GM19397 (cell line): ENCODE measurements at regions not wholly inside any gene's neighbourhood (a gene's known extent, or its start where the extent isn't known, plus 50 kb on each side); places are given as distances from the start of the nearest gene placed in this dataset.
"Not testable (repeated sequence)": the region's sequence is repeated elsewhere in the genome, so short reads cannot be mapped to it uniquely, and the experiment has no call there.

Experiments used
- ATAC-seq: cut with Tn5 transposase; IDR thresholded peaks from one replicate; pipeline ENCODE4 v1.9.1; 2021; ENCODE audit warnings: mild to moderate bottlenecking, moderate library complexity; ENCODE audit not compliant: unreplicated experiment

DNA sequence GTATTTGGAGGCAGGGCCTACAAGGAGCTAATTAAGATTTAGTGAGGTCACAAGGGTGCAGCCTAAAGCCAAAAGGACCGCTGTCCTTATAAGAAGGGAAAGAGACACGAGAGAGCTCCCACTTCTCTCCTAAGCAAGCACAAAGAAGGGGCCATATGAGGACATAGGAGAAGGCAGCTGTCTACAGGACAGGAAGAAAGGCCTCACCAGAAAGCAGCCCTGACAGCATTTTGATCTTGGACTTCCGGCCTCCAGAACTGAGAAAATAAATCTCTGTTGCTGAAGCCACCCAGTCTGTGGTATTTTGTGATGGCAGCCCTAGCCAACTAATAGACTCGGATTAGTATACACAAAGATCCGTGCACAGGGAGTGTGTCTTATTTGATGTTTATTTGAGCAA lies 139.7 kb downstream of the B3GNT2 start:
- ATAC-seq, result no peak

DNA sequence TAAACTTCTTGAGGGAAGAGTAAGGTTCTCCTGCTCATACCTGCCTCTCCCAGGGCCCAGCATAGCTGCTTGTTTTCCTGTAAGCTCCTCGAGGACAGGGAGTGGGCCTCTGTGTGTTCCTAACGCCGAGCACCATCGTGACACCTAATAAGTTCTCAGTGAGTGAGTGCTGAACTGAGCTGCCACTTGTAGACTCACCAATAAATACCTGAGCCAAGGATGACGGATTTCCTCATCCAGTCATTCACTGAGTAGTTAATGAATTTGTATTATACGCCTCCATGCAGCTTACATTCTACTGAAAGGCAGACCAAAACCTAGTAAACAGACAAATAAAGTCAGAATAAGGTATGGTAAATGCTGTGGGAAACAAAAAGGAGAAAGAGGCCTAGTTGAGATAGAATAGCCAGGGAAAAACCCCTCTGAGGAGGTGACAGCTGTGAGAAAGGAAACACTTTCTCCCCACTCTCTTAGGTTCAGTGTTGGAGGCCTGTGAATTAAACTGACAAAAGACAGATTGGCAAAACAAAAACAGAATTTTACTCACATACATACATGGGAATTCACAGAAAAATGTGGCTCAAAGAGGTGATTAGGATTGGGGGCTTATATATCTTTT lies 138.6 kb downstream of the B3GNT2 start:
- no peak for ATAC-seq

DNA sequence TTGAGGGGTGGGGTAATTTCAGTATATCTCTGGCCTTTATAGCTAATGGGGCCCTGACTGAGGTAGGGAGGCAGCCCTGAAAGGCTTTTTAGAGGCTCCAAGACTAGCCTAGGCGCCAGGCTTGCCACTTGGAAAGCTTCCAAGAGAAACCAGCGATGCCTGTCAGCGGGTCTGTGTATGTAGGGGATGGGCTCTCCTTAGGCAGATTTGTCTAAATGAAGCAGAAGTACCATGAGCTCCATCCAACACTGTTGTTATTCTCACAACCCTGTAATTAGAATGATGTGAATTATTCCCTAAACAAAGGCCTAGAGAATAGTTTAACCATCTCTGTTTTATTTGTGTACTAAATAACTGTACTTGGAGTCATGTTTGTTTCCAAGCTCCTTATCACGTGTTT lies 138.1 kb downstream of the B3GNT2 start:
- ATAC-seq, result no peak

DNA sequence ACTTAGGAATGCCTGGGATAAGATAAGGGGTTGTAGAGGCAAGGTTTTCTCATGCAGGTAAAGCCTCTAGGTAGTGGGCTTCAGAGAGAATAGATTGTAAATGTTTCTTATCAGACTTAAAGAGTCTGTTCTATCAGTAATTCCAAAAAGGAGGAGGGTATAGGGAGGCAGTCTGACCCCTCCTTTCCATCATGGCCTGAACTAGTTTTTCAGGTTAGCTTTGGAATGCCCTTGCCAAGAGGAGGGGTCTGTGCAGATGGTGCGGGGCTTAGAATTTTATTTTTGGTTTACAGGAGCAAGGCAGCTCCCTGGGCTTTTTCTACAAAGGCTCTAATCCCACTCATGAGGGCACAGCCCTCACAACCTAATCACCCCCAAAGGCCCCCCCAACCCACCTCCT lies 135.0 kb downstream of the B3GNT2 start:
- ATAC-seq, result no peak

DNA sequence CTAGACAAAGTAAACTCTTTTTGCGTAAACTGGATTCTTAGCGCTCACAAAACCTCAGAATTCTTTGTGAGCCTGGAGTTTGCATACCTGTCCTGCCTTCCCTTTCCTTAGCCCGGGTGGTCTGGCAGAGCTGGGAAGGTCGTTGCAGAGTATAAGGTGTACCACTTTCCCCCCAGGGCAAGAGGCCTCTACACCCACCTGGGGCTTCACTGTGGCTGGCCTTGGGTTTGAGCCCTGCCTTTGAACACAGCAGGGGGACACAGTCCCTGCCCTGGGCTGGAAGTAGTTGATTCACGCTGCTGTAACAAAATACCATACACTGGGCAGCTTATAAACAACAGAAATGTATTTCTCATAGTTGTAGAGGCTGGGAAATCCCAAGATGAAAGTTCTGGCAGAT lies 133.9 kb downstream of the B3GNT2 start:
- ATAC-seq, result no peak

DNA sequence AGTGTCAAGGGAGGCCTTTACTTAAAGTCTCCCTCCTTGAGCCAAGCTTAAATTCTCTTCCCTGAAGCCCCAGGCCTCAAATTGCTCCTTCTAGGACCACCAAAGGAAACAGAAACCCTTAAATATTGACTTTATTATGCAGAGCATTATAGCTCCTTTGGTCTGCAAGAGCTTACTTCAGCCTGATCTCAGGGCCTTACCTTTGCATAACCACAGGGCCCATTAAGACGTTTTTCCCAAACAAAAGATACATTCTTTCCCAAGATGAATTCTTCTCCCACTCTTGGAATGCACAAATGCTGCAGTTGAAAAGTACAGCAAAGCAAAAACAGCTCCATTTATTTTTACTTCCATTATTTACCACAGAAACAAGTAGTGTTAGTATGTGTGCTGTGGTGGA lies 130.8 kb downstream of the B3GNT2 start:
- no peak for ATAC-seq

DNA sequence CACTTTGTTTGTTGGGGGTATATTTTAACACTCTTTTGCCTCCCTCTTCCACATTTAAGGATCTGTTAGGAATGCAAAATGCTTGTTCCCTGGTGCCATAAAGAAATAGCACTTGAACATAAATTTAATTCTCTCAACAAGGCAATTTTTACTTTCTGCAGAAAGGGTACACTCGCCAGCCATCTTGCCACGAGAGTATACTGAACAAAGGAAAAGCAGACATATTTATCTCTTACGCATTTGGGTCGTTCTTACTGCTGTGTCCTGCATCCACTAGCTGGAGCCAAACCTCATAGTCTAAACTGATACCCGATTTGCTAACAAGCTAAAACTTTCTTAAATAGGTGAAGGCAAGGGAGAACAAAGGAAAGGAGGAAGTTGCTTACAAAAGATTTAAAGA lies 129.5 kb downstream of the B3GNT2 start:
- no peak for ATAC-seq

DNA sequence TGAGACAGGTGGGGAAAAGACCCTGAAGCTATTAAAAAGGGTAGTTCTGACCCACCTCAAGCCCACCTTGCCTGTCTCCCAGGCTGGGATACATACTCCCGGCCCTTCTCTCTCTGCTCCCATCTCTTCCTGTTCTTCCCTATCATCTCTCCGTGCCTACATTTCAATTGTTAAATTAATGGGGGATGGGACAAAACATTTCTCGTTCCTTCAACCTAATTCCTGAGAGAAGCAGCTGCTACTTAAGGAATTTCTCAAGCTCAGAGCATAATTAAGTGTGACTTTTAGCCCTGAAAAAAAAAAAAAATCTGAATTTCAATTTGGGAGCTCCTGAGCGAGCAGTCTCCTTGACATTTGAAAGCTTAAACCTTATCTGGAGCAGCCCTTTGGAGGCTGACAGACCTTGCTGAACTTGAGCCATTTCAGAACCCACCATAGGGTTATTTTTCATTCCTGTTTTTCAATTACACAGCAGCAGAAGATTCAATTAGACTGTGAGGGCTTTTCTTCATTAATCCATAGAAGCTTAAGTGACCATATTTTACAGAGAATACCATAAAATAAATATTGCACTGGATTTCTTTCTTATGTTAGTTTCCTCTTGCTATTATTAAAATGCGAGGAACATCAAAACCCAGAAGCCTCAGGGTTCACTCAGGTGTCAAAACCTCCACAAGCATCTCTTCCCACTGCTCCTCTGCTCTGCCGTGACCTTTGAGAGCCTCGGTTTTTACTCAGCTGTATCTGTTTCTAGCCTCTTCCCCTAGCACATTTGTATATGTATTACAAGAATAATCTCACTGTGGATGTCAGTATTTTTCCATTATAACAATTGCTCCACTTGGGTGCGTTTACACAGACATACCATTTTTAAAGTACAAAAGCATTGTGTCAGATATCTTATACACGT lies 125.7 kb downstream of the B3GNT2 start:
- no peak for ATAC-seq

DNA sequence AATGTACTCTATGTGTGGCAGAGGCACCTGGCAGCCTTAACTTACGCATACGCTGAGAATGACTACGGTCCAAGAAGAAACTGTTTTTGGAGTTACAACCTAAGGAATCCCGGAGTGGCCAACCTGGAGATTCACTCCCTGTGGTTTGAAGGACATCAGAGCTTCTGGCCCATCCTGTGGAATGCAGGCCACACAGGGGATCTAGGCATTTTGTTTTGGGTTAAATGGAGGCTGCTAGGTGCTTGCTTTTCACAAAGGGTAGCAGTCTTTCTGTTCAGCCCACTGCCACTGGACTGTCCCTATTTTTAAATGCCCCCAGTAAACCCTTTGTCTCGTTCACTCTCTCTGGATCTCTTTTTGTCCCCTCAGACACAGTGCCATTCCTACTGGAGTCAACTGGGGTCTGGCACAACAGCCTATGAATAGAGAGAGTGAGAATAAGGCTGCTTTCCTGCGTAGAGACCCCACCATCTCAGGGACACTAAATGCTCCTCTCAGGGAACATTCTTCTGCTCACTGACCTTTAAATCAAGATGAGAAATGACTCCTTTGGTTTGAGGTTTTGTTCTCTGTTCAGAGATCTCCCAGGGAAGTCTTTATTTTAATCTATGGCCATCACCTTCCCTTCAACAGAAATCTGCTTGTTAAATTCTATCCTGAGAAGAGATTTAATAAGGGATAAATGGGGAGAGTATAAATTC lies 124.9 kb downstream of the B3GNT2 start:
- no peak for ATAC-seq

DNA sequence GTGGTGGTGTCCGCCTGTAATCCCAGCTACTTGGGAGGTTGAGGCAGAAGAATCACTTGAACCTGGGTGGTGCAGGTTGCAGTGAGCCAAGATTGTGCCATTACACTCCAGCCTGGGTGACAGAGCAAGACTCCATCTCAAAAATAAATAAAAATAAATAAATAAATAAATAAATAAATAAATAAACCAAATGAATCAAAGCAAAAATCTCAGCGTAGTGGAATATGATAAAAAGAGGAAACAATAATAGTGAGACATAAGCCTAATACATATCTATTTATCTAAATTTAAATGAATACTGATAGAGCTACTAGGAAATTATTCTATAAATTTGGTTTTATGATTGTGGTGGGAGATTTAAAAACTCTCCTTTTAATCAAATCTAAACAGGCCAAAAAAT lies 124.2 kb downstream of the B3GNT2 start:
- not testable (repeated sequence) for ATAC-seq

DNA sequence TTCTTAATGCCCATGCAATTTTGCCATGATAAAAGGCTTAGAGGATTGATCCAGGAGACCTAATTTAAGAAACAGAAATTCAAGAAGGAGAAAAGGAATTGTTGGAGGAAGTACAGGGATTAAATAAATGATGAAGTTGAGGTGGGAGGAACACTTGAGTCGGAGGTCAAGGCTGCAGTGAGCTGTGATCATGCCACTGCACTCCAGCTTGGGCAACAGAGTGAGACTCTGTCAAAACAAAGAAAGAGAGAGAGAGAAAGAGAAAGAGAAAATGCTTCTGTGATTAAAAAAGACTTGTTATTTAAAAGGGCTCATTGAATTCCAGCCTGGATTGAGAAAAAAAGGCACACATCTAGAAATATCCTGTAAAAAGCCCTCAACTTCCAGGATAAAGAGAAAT lies 123.2 kb downstream of the B3GNT2 start:
- no peak for ATAC-seq

DNA sequence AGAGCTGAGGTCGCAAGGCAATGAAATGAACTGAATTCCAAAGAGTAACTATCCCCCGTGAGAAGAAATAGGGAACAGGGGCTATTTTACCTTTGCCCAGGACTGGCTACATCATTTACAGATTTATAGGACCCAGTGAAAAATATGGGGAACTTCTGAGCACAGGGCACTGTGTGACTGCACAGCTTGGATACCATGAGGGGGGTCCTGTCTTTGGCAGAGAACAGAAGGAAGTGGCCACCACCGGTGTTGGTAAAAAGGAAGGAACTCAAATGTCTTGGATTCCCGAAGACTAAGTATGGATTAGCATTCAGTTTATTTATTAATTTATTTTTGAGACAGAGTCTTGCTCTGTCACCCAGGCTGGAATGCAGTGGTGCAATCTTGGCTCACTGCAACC lies 119.6 kb downstream of the B3GNT2 start:
- ATAC-seq, result no peak

DNA sequence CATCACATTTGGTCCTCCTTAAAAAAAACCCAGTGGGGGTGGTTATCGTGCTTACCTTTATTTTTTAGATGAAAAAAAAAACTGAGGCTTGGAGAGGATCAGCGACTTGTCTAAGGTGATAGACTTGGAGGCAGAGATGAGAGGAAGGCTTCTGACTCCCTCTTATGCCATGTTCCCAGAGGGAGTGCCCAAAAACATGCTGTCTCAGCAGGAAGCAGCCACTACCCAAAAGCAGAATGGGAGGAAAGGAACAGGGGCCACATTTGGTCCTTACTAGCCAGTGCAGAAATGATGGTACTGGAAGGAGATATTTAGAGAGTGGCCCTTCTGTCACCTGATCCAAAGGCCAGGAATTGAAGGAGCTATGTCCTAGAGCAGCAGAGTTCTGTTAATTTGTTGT lies 118.4 kb downstream of the B3GNT2 start:
- ATAC-seq, result no peak

DNA sequence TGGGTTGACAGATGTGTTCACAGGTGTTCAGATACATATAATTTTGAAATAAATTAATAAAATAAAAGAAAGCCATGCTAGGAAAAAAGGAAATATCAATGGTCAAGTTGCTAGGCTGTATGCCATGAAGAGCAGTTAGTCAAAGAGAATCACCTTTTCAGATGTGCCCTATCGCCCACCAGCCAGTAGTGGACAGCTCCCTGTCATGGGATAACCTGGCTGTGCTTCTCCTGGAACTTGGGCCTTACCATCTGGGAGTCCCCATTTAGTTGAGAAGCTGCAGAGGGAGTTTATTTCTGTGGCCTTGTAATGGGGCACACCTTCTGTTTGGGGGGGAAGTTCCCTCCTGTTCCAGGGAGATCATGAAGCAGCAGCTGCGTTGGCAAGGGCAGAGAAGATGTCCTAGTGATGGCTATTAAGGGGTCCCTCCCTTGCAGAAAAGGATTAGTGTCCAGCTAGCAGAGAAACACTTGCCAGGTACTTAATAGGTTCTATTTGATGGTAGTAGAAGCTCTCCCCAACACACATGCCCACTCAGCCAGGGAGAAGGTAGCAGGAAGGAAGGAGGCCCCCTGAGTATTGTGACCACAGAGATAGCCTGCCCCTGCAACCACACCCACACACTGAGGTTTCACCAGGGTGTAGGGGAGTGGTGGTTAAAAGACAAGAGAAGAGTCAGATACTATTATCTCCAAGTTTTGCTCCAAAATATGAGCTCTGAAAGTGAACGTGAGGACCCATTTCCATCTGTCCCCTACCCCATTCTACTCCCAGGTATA lies 117.7 kb downstream of the B3GNT2 start:
- ATAC-seq, result peak; percentile 79

DNA sequence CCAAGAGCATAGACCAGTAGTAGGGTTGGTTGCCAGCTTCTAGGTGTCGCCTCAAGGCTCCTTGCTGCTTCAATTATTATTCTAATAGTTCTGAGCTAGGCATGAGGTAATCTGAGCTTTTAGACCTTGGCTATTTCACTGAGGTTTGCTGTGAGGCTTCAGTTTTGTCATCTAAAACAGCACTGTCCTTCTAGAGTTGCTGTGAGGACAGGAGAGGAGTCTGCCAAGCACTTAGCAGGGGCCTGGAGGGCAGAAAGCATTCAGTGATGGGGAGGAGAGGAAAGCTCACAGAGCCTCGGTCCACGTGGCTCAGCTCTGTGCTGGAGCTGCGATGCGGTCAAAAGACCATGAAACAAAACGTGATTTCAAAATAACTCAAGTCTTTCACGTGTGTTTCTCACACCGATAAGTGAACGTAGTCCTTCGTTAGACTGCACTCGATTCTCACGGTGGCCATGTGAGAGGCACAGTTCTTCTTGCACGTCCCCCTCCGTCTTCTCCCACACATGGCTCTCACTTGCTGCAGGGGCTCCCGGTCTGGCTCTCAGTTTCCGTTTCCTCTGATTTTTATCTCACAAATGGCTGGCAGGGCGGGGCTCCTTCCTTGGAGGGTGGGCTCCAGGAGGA lies 113.7 kb downstream of the B3GNT2 start:
- ATAC-seq, result peak; percentile 50

DNA sequence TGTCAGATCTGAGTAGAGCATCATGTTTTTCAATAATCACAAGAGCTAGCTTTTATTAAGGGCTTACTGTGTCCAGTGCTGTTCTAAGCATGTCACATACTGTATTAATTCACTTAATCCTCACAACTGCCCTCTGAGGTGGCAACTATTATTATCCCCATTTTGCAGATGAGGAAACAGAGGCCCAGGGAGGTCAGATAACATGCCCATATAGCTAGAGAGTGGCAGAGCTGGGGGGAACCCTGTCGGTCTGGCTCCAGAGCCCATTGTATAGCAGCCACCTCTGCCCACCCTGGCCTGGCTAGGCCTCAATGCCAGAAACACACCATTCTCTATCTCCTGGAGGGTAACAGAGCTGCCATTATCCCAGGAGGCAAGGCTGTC lies 113.2 kb downstream of the B3GNT2 start:
- no peak for ATAC-seq

DNA sequence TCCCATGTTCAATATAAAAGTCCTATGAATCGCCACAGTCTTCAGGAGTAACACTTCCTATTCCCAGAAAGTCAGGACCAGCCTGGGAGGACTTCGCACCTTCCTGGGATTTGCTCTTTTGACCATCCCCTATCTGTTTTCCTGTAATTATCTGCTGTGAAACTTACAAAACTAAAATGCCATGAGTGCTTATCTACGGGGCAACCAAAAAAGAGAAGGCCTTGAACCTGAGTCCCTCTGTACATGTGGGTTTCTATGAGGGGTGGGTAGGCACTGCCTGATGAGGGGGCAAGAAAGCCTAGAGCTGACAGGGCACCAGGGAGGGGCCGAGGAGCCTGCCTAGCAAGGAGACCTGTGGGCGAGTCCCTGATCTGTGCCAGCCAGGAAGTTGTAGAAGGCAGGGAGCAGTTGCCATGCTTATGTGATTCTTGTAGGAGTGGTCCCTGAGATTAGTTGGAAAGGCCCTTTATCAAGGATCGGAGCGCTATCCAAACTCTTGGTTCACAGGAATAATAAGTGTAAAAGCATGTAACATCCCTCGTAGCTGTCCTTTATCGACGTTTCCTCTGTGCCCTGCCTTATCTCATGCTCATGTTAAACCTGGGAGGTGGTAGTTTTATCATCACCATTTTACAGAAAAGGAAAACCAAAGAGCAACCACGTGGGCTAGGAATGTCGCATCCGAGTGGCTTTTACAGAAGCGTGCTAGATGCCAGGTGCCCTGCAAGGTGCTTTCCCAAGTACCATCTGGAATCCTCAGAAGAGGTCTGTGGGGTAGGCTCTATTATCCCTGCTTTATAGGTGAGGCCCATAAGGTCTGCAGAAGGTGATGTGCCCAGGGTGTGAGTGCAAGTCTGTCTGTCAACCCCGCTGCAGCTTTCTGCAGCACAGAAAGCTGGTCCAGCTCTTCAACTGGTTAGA lies 111.8 kb downstream of the B3GNT2 start:
- ATAC-seq, result no peak

DNA sequence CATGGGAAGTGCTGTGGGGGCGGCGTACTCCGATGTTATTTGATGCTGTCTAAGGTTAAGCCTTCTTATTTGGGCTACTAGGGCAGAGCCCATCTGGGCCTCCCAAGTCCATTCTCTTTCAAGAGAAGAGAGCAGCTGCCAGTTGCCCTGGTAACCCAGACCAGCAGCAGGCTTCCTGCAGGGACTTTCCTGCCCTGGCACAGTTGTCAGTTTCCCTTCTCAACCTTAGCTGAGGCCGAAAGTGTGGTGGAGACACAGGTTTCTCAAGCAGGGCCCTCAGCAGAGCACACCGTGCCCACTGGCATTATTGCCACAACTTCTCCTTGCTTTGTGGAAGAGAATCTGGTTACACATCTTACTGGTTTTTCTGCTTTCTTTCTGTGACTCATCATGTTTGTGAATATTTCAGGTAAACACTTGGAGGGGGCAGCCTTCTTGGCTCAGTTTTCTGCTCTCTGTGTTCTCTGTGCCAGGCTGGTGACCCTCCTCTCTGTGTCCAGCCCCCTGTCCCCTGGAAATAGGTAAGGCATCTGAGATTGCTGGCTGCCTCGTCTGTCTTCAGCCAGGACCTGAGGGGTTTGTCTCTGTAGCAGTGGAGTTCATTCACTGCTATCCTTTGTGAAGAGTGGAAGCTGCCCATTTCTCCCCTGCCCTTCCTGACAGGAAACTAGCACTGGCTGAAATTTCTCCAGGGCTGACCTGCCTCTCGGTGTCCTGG lies 111.0 kb downstream of the B3GNT2 start:
- peak; percentile 46 for ATAC-seq
